Anterior cingulate cortex (tissue), 58 donors: ENCODE measurements at regions not wholly inside any gene's neighbourhood (a gene's known extent, or its start where the extent isn't known, plus 50 kb on each side); places are given as distances from the start of the nearest gene placed in this dataset.

Experiments used
- DNase-seq, 58 donors: peaks; one replicate each; lab custom pipeline; 2025; lab: John Stamatoyannopoulos, UW

GRCh38 chr20:24378661-24379483 lies 90.6 kb upstream of the SYNDIG1 start:
- no peak for DNase-seq

GRCh38 chr20:24376311-24377099 lies 92.9 kb upstream of the SYNDIG1 start:
- no peak for DNase-seq

- DNase-seq, result no peak
These were observed 96.1 kb upstream of the SYNDIG1 start for GRCh38 chr20:24373372-24373771.

GRCh38 chr20:24370911-24371695 lies 98.3 kb upstream of the SYNDIG1 start:
- no peak for DNase-seq

GRCh38 chr20:24370249-24370648 lies 99.2 kb upstream of the SYNDIG1 start:
- no peak for DNase-seq

GRCh38 chr20:24368253-24368652 lies 101.2 kb upstream of the SYNDIG1 start:
- DNase-seq, result no peak

- DNase-seq, result peak in 4 of 58 donors; percentile 11 to 47 (median 30)
These were observed 103.0 kb upstream of the SYNDIG1 start for GRCh38 chr20:24366336-24367004.

GRCh38 chr20:24365670-24366069 lies 103.8 kb upstream of the SYNDIG1 start:
- no peak for DNase-seq

- DNase-seq, result no peak
These were observed 104.9 kb upstream of the SYNDIG1 start for GRCh38 chr20:24364482-24364881.

GRCh38 chr20:24363031-24363430 lies 106.4 kb upstream of the SYNDIG1 start:
- DNase-seq, result no peak

GRCh38 chr20:24362080-24362479 lies 107.3 kb upstream of the SYNDIG1 start:
- DNase-seq, result no peak

- DNase-seq, result no peak
These were observed 107.9 kb upstream of the SYNDIG1 start for GRCh38 chr20:24361541-24361940.

- DNase-seq, result no peak
These were observed 108.9 kb upstream of the SYNDIG1 start for GRCh38 chr20:24360531-24360930.

- no peak for DNase-seq
These were observed 110.0 kb upstream of the SYNDIG1 start for GRCh38 chr20:24359321-24360027.

- DNase-seq, result no peak
These were observed 111.5 kb upstream of the SYNDIG1 start for GRCh38 chr20:24357931-24358330.

- no peak for DNase-seq
These were observed 112.3 kb upstream of the SYNDIG1 start for GRCh38 chr20:24357177-24357576.

- peak in 3 of 58 donors; percentile 15 to 39 (median 28) for DNase-seq
These were observed 116.2 kb upstream of the SYNDIG1 start for GRCh38 chr20:24353135-24353690.

- DNase-seq, result no peak
These were observed 118.5 kb upstream of the SYNDIG1 start for GRCh38 chr20:24350923-24351368.

- DNase-seq, result no peak
These were observed 127.6 kb upstream of the SYNDIG1 start for GRCh38 chr20:24341781-24342180.
